ENCODE measurements at regions not wholly inside any gene's neighbourhood (a gene's known extent, or its start where the extent isn't known, plus 50 kb on each side); places are given as distances from the start of the nearest gene placed in this dataset.
A peak's percentile ranks its signal among the peaks of the same experiment; 100 is the strongest.
"Not testable (repeated sequence)": the region's sequence is repeated elsewhere in the genome, so short reads cannot be mapped to it uniquely, and the experiment has no call there.

DNA sequence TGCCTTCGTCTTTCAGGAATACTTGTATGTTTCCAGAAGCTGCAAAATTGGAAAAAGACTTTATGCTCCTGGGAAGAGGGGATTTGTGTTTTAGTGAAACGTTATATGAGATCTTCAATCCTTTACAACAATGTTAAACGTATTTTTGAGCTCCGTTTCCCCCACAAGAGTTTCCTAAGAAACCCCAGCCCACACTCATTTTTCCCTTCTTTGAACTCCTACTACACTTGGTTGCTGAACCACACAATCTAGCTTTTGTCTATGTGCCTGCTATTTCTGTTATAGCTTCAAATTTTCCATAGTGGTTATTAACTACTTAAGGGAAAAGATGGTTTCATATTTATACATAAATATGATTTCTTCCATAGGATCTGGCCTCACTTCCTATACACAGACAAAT, 238.6 kb upstream of the ACTBL2 start:
- no peak for DNase-seq

DNA sequence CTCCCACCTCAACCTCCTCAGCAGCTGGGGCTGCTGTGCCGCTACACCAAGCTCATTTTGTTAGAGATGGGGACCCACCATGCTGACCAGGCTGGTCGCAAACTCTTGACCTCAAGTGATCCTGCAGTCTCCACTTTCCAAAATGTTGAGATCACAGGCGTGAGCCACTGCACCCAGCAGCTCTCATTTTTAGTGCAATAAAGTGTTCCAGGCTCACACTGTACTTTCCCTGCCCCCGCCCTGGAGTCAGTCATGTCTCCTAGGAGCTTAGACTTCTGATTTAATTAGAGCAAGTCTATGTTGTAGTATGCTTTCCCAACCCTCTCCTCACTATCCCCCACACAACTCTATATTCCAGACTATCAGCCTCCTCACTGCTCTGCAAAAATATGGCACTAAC, 238.0 kb upstream of the ACTBL2 start:
- DNase-seq, result no peak

GRCh38 chr5:57719216-57719615, 236.6 kb upstream of the ACTBL2 start:
- DNase-seq, result no peak

DNA sequence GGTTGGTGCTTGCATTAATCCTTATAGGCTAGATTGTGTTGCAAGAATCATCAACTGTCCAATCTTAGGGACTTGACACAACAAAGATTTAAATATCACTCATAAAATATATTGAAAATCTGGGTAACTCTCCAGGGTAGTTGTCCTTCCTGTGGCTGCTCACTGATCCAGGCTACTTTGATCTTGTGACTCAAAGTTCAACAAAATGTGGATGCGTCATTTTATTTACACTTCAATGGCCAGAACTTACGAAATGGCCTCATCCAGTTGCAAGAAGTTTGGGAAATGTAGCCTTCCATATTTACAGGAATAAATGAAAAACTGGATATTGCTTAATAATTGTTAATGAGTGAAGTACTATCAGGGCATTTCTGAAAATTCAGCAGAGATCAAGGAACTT, 235.5 kb upstream of the ACTBL2 start:
- DNase-seq, result no peak

- DNase-seq, result no peak
These were observed 234.9 kb upstream of the ACTBL2 start for GRCh38 chr5:57717555-57717954.

- DNase-seq, result no peak
These were observed 234.1 kb upstream of the ACTBL2 start for GRCh38 chr5:57716661-57717060.

GRCh38 chr5:57715296-57715695, 232.7 kb upstream of the ACTBL2 start:
- DNase-seq, result no peak

GRCh38 chr5:57713535-57713934, 230.9 kb upstream of the ACTBL2 start:
- not testable (repeated sequence) for DNase-seq

DNA sequence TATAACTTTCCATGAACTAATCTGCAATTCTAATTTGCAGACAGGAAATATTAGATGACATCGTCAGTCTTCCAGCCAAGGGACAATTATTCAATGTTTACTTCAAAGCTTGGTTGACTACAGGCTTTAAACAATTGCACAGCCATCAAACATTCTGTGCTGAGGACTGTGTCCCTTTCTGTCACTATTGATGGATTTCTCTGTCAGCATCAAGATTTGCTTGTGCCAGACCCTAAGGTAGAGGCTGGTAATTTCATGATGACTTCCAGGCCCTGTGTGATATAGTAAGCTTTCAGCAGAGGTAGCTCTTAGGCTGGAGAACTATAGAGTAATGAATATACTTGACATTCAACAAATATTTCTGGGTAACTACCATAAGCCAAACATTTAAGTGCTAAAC, 229.3 kb upstream of the ACTBL2 start:
- DNase-seq, result no peak

GRCh38 chr5:57711471-57711870, 228.9 kb upstream of the ACTBL2 start:
- no peak for DNase-seq

GRCh38 chr5:57710126-57710525, 227.5 kb upstream of the ACTBL2 start:
- no peak for DNase-seq

GRCh38 chr5:57705769-57706168, 223.2 kb upstream of the ACTBL2 start:
- no peak for DNase-seq

DNA sequence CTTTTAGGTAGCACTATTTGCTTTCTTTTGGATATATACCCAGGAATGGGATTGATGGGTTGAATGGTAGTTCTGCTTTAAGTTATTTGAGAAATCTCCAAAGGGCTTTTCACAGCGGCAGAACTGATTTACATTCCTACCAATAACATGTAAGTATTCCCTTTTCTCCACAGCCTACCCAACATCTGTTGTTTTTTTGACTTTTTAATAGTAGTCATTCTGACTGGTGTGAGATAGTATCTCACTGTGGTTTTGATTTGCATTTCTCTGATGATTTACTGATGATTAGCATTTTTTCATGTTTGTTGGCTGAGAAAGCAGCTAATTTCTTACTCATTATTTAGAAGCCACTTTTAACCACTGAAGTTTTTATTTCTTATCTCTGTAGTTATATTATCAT, 221.1 kb upstream of the ACTBL2 start:
- DNase-seq, result no peak

- no peak for DNase-seq
These were observed 217.9 kb upstream of the ACTBL2 start for GRCh38 chr5:57700484-57700883.

GRCh38 chr5:57700072-57700471, 217.5 kb upstream of the ACTBL2 start:
- no peak for DNase-seq

GRCh38 chr5:57698802-57699201, 216.2 kb upstream of the ACTBL2 start:
- DNase-seq, result peak; percentile 91

DNA sequence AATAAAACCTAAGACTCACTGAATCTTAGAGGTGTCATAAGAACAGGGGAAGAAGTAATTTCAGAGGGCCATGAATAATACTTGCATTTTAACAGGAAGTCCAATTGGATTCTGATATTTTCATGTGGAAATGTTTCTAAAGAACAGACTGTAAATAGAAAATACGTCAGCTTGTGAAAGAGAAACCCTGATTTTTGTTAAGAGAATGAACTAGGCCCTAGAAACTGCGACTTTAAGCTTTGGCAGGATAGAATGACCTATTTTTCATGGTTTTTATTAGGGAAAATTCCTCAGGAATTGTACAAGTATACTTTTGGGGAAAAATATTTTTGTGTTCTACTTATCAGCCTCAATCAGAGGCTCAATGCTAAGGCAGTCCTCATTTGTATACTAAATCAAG, 215.5 kb upstream of the ACTBL2 start:
- DNase-seq, result no peak

- no peak for DNase-seq
These were observed 214.4 kb upstream of the ACTBL2 start for GRCh38 chr5:57696825-57697570.

- no peak for DNase-seq
These were observed 213.8 kb upstream of the ACTBL2 start for GRCh38 chr5:57696389-57696769.

DNA sequence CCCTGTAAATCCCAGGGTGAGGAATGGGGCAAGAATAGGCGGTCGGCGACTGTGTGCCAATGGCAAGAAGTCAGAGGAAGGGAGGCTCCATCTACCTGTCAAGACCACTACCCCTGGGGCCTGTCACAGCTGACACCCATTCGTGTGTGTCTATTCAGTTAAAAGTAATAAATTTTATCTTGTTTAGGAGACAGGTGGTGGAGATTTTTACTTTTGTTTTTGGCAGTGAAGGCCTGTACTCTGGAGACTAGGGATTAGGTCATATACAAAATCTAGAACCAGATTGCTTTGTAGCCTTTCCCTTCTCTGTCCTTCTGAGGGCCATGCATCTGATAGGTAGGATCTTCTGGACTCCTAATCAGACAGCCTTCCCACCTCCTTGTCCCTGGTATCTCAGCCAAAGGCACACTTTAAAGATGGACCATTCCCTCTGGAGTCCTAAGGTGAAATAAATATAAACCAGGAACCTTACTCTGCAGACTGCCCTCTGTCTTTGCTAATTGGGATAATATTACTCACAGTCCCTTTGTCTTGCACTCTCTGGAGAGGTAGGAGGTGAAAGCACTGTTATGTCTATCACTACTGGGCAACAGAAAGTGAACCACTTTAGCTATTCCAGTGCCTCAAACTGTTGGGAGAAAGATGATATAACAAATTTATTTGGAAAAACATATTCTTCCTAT, 213.2 kb upstream of the ACTBL2 start:
- no peak for DNase-seq

DNA sequence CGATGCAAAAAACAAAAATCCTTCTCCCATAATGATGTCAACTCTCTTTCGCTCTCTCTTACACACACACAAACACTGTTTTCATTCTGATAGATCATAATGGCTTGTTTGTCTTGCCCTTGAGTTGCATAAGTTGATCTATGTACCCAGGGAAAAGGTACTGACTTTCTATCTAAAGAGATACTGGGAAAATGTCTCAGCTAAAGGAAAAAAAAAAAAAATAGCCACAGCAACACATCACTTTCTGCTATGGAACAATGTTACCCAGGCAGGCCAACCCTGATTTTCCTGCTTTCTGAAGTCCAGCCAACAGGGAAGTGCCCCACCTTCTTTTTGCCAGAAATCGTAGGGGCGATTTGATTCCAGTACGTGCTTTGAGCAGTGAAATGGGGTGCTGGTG, 212.6 kb upstream of the ACTBL2 start:
- DNase-seq, result no peak

DNA sequence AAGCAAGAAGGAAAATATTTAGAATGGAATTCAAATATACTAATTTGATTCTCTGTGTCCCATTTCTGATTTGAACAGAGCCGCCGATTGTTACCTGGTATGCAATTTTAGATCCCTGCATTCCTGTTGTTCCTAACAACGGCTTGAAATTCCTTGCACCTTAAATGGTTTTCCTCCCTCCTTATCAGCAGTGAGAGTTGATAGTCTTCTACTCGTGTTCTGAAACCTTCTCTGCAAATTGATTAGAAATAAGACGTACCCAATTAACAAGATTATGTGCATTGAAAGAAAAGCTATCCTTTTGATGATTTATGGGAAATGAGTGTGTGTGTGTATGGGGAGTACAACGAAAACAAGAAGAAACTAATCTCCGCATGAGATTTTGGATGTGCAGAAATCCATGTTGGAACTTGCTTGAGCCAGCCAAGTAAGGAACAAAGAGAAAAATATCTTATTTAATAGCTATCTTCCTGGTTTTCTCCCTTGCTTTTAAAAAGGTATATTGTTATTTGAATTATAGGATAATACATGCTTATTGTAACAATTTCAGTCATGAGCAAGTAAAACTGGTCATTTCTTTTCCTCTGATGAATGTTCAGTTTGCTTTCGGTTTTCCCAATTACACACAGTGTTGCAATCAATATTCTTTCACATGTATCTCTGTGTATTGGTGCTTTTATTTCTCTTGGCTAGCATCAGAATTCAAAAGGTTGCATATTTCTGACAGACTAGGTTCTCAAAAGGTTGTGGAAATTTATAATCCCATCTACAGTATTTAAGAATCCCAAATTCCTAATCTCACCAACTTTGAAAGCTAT, 211.1 kb upstream of the ACTBL2 start:
- DNase-seq, result no peak

DNA sequence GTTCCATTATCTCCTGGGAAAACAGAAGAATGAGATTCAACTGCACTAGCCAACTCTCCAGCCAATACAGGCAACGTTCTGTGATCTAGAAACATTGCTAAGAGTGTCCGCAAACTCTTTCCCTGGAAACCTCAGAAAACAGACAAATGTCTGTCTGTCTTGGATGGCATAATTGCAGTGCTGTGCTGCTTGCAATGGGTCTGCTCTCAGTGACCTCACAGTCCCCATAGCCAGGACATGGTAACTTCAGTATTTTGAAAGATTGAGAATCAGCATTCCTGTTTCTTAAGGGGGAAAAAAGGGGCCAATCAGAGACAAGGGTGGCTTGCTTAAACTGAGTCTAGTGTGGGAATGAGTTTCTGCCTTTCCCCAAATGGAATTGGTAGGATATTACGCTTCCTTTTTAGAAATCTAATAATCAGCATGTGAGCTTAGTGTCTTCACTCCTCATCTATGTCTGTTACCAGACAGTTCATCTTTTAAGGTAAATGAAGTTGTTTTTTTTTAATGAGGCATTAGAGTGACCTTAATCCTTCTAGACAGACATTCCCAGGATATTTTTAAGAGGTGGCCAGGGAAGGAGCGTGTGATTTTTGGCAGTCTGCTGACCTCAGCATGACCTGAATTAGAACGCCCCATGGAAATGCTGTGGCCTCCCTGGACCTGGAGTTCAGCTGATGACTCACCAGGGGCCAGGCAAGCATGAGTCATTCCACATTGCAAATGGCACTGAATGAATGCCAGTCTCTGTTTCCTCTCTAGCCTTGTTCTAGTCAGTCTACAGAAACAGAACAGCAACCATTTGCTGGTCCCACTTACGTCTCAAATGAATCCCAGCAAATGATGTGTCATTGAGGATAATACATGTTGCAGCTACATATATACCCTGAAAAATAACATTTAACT, 210.2 kb upstream of the ACTBL2 start:
- DNase-seq, result no peak

Measured in NCI-H187 treated with DMSO at 0.1 percent for 48 hours (cell line).